Mesenchymal stem cell (in vitro differentiated cells and primary cell): ENCODE measurements at regions not wholly inside any gene's neighbourhood (a gene's known extent, or its start where the extent isn't known, plus 50 kb on each side); places are given as distances from the start of the nearest gene placed in this dataset.
A peak's percentile ranks its signal among the peaks of the same experiment; 100 is the strongest.

Experiments used
- DNase-seq: peaks from one replicate; pipeline ENCODE4 v3.0.0-alpha.2; 2013
- H2AFZ ChIP-seq: one replicate; pipeline ENCODE4 v1.6.1; 2013; ENCODE audit warnings: low read depth, mild to moderate bottlenecking, control low read depth, inconsistent platforms, low read length, moderate library complexity
- H2AK5ac ChIP-seq: 2 replicates; pipeline ENCODE4 v1.6.1; 2013; ENCODE audit warnings: low read length, moderate library complexity, mild to moderate bottlenecking, inconsistent platforms; ENCODE audit not compliant: severe bottlenecking
- H2BK120ac ChIP-seq: one replicate; pipeline ENCODE4 v1.6.1; 2013; ENCODE audit warnings: low read depth, mild to moderate bottlenecking, inconsistent platforms, low read length, moderate library complexity
- H2BK12ac ChIP-seq, 2 experiments: one replicate each; pipeline ENCODE4 v1.6.1; 2013; ENCODE audit warnings: inconsistent platforms in 2 of 2, low read length in 2 of 2, mild to moderate bottlenecking in 2 of 2, moderate library complexity in 2 of 2, control low read depth in 1 of 2
- H2BK15ac ChIP-seq: one replicate; pipeline ENCODE4 v1.6.1; 2013; ENCODE audit warnings: mild to moderate bottlenecking, low read depth, inconsistent platforms; ENCODE audit not compliant: poor library complexity, severe bottlenecking
- H2BK5ac ChIP-seq: 2 replicates; pipeline ENCODE4 v1.6.1; 2013; ENCODE audit warnings: low read depth, mild to moderate bottlenecking, low read length, control low read depth, inconsistent platforms; ENCODE audit not compliant: poor library complexity, severe bottlenecking
- H3K14ac ChIP-seq, 2 experiments: one replicate each; pipeline ENCODE4 v1.6.1; 2013; ENCODE audit warnings: inconsistent platforms in 2 of 2, low read length in 2 of 2, control low read depth in 1 of 2, mild to moderate bottlenecking in 1 of 2, moderate library complexity in 1 of 2
- H3K18ac ChIP-seq, 2 experiments: one replicate each; pipeline ENCODE4 v1.6.1; 2013; ENCODE audit warnings: inconsistent platforms in 2 of 2, low read length in 2 of 2, control low read depth in 1 of 2, low read depth in 1 of 2, mild to moderate bottlenecking in 1 of 2
- H3K23ac ChIP-seq, 2 experiments: one replicate each; pipeline ENCODE4 v1.6.1; 2013; ENCODE audit warnings: inconsistent platforms in 2 of 2, low read length in 2 of 2, mild to moderate bottlenecking in 2 of 2, moderate library complexity in 2 of 2, control low read depth in 1 of 2
- H3K27ac ChIP-seq: 2 replicates; pipeline ENCODE4 v1.5.1; 2013; ENCODE audit warnings: mild to moderate bottlenecking, moderate library complexity, low read length, control low read depth, inconsistent platforms; ENCODE audit not compliant: poor library complexity, severe bottlenecking
- H3K27me3 ChIP-seq, 2 experiments: 2 replicates each; pipeline versions ENCODE4 v1.6.1 to v1.7.0; 2013; ENCODE audit warnings: low read length in 2 of 2, mild to moderate bottlenecking in 2 of 2, moderate library complexity in 2 of 2, control low read depth in 1 of 2, inconsistent platforms in 1 of 2; ENCODE audit not compliant: control insufficient read depth in 1 of 2, insufficient read depth in 1 of 2
- H3K36me3 ChIP-seq, 2 experiments: 2 replicates each; pipeline versions ENCODE4 v1.6.1 to v1.7.0; 2013; ENCODE audit warnings: low read length in 2 of 2, control low read depth in 1 of 2, inconsistent platforms in 1 of 2, low read depth in 1 of 2, mild to moderate bottlenecking in 1 of 2; ENCODE audit not compliant: insufficient read depth in 2 of 2, control insufficient read depth in 1 of 2
- H3K4ac ChIP-seq, 2 experiments: one replicate each; pipeline ENCODE4 v1.6.1; 2013; ENCODE audit warnings: inconsistent platforms in 2 of 2, low read length in 2 of 2, mild to moderate bottlenecking in 2 of 2, moderate library complexity in 2 of 2, control low read depth in 1 of 2, low read depth in 1 of 2
- H3K4me1 ChIP-seq: 2 replicates; pipeline ENCODE4 v1.6.1; 2013; ENCODE audit warnings: low read depth, low read length, control low read depth; ENCODE audit not compliant: control insufficient read depth, insufficient read depth
- H3K4me2 ChIP-seq: 2 replicates; pipeline ENCODE4 v1.6.1; 2013; ENCODE audit warnings: low read length, mild to moderate bottlenecking, inconsistent platforms; ENCODE audit not compliant: poor library complexity, severe bottlenecking
- H3K4me3 ChIP-seq, 2 experiments: 2 replicates each; pipeline versions ENCODE4 v1.5.1 to v1.7.0; 2013; ENCODE audit warnings: low read length in 2 of 2, mild to moderate bottlenecking in 2 of 2, control low read depth in 1 of 2, low read depth in 1 of 2; ENCODE audit not compliant: insufficient read depth in 1 of 2
- H3K79me1 ChIP-seq: replicated peaks from 2 replicates; pipeline ENCODE4 v1.6.1; 2013; ENCODE audit warnings: mild to moderate bottlenecking, control low read depth, low read length, inconsistent platforms; ENCODE audit not compliant: poor library complexity, severe bottlenecking
- H3K9ac ChIP-seq: 2 replicates; pipeline ENCODE4 v1.7.0; 2013; ENCODE audit warnings: mild to moderate bottlenecking, low read length, moderate library complexity
- H3K9me3 ChIP-seq: 2 replicates; pipeline ENCODE4 v1.7.0; 2013; ENCODE audit warnings: mild to moderate bottlenecking, low read length; ENCODE audit not compliant: control insufficient read depth
- H4K8ac ChIP-seq: one replicate; pipeline ENCODE4 v1.6.1; 2013; ENCODE audit warnings: inconsistent platforms, mild to moderate bottlenecking, low read length, moderate library complexity
- H4K91ac ChIP-seq: one replicate; pipeline ENCODE4 v1.6.1; 2013; ENCODE audit warnings: mild to moderate bottlenecking, low read length, inconsistent platforms
- WGBS: methylation state at CpG from one replicate; pipeline ENCODE4 v1.1.7; 2013; ENCODE audit warnings: mixed read lengths; 5-methylcytosine and 5-hydroxymethylcytosine counted together

DNA sequence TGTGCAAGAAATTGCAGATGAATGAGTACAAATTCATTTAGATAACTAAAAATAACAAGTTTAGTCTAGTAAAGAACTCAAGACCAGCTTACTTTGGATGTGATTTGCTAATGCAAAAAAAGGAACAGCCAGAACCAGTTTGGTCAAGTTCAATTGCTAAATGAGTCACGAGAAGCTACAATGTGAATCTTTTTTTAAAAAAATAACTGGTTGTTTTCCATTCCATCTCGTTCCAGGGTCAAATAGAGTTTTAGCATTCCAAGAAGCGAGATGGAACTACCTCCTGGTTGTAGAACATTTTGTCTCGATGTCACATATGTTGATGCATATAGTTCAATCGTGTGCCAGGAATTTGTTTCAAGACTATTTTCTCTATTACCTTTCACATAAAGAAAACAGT, 65.0 kb upstream of the IKZF2 start:
- no peak overlapping the region for H3K4me2 ChIP-seq
- no peak overlapping the region for H3K4me3 ChIP-seq
- H2AK5ac ChIP-seq = no peak overlapping the region
- H3K23ac ChIP-seq = no peak overlapping the region
- H3K79me1 ChIP-seq = no peaks in the 10 kb centered on the region
- H3K14ac ChIP-seq = no peak overlapping the region
- no peak overlapping the region for H4K8ac ChIP-seq
- no peak overlapping the region for H3K27ac ChIP-seq
- DNase-seq = no peak
- no peak overlapping the region for H3K4ac ChIP-seq
- no peaks in the 10 kb centered on the region for H3K9me3 ChIP-seq
- no peak overlapping the region for H2BK120ac ChIP-seq
- no peak overlapping the region for H2BK5ac ChIP-seq
- no peaks in the 10 kb centered on the region for H3K27me3 ChIP-seq
- H3K36me3 ChIP-seq = no peaks in the 10 kb centered on the region
- H4K91ac ChIP-seq = no peak overlapping the region
- H3K4me1 ChIP-seq = no peaks in the 10 kb centered on the region
- H3K18ac ChIP-seq = no peak overlapping the region
- peak overlapping the region; percentile 61 for H3K9ac ChIP-seq
- H2BK12ac ChIP-seq = no peak overlapping the region
- no peak overlapping the region for H2BK15ac ChIP-seq
- WGBS = 83% methylated on average over 3 of the region's 5 CpGs
- H2AFZ ChIP-seq = no peak overlapping the region

DNA sequence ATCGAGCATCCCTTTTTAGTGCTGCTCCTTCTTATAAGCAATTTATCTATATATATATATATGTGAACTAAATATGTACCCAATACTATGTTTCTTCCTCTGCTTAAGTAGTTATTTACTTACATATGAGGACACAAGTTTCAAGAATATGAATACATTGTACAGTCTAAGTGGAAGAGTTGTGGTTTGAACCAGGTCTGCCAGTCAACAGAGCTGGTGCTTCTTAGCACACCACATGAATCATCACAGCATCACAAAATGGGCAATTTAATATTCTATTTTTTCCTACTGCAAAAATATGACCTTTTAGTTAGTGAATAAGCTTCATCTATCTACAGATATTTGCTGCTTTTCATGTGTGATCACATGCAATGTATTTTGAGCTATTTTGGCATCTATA, 64.4 kb upstream of the SPAG16 start:
- Histone ChIP-seq H3K4me2 (no peak overlapping the region), H2AK5ac (no peak overlapping the region)

DNA sequence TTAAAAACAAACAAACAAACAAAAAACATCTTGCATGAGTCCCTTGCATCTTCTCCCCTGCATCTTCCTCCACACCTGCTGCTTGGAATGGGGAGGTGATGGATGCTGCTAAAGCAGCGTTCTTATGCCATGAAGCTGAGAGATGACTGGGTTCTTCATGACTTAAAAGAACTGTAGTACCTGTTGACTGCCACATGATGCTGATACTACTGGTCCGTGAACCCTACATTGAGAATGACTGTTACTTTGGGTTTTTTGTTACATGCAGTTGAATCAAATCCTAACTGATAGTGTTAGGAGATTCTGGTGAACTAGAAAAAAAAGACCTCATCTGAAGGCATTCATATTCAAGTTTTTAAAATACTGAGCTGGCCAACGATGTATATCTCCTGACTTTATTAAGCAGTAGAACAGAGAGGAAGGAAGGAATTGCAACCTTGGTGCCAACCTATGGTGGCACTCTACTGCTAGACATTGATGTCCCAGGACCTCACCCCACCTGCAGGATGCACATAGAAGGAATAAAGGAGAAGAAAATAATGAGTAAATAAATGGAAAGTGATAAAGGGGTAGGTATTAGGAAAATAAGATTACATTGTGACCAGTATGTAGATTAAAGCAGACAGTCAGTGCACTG, 63.2 kb upstream of the SPAG16 start:
- no peaks in the 10 kb centered on the region for H3K27me3 ChIP-seq
- H3K27ac ChIP-seq = no peak overlapping the region
- no peak overlapping the region for H4K91ac ChIP-seq
- no peaks in the 10 kb centered on the region for H3K79me1 ChIP-seq
- H2AFZ ChIP-seq = no peak overlapping the region
- H3K18ac ChIP-seq = no peak overlapping the region
- WGBS = 98% methylated on average over 3 of the region's 3 CpGs
- no peak overlapping the region for H2AK5ac ChIP-seq
- no peak overlapping the region for H4K8ac ChIP-seq
- no peak overlapping the region for H3K4me3 ChIP-seq
- no peaks in the 10 kb centered on the region for H3K4me1 ChIP-seq
- no peak overlapping the region for H2BK15ac ChIP-seq
- H3K4ac ChIP-seq = no peak overlapping the region
- no peak overlapping the region for H2BK12ac ChIP-seq
- H3K23ac ChIP-seq = no peak overlapping the region
- H2BK5ac ChIP-seq = no peak overlapping the region
- H2BK120ac ChIP-seq = no peak overlapping the region
- no peaks in the 10 kb centered on the region for H3K9me3 ChIP-seq
- no peaks in the 10 kb centered on the region for H3K36me3 ChIP-seq
- H3K4me2 ChIP-seq = no peak overlapping the region
- no peak for DNase-seq
- no peak overlapping the region for H3K9ac ChIP-seq
- no peak overlapping the region for H3K14ac ChIP-seq

More for the DNA sequence above, 64.4 kb upstream of the SPAG16 start:
- DNase-seq = no peak
- no peaks in the 10 kb centered on the region for H3K36me3 ChIP-seq
- H3K4me3 ChIP-seq = no peak overlapping the region
- no peak overlapping the region for H2BK12ac ChIP-seq
- H2BK5ac ChIP-seq = no peak overlapping the region
- no peaks in the 10 kb centered on the region for H3K4me1 ChIP-seq
- H3K9ac ChIP-seq = no peak overlapping the region
- H2BK15ac ChIP-seq = no peak overlapping the region
- no peak overlapping the region for H3K27ac ChIP-seq
- H2AFZ ChIP-seq = no peak overlapping the region
- no peak overlapping the region for H4K8ac ChIP-seq
- no peak overlapping the region for H3K14ac ChIP-seq
- no peak overlapping the region for H3K23ac ChIP-seq
- no peak overlapping the region for H2BK120ac ChIP-seq
- H4K91ac ChIP-seq = no peak overlapping the region
- WGBS = no CpG with 5 or more reads among the region's 1 CpG
- H3K27me3 ChIP-seq = no peaks in the 10 kb centered on the region
- H3K18ac ChIP-seq = no peak overlapping the region
- H3K9me3 ChIP-seq = no peaks in the 10 kb centered on the region
- H3K4ac ChIP-seq = no peak overlapping the region
- H3K79me1 ChIP-seq = no peaks in the 10 kb centered on the region

DNA sequence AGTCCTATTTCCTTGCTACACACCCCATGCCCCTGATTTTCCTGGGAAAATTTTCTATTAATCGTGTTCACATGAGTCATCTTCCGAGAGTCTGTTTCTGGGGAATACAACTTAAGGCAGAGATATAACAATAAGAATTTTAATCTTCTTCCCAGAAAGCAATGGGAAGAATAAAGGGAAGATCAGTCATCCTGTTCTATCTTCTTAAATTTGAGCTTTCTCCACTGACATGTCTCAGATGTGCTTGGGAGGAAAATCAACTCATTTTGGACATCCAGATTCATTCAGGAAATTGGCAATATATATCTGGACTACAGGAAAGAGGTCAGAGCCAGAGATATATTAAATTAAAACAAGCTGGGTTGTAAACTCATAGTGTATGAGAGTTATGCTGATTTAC, 62.3 kb upstream of the SPAG16 start:
- Histone ChIP-seq H2BK5ac (no peak overlapping the region), H3K4me1 (no peaks in the 10 kb centered on the region), H4K91ac (no peak overlapping the region), H3K9ac (no peak overlapping the region), H3K18ac (no peak overlapping the region), H3K79me1 (no peaks in the 10 kb centered on the region), H4K8ac (no peak overlapping the region), H3K4me2 (no peak overlapping the region), H2AK5ac (no peak overlapping the region), H3K23ac (no peak overlapping the region), H3K9me3 (no peaks in the 10 kb centered on the region), H2BK15ac (no peak overlapping the region), H3K14ac (no peak overlapping the region), H3K36me3 (no peaks in the 10 kb centered on the region), H3K4me3 (no peak overlapping the region), H2BK120ac (no peak overlapping the region), H3K27me3 (no peaks in the 10 kb centered on the region), H3K27ac (no peak overlapping the region), H3K4ac (no peak overlapping the region), H2AFZ (no peak overlapping the region), H2BK12ac (no peak overlapping the region)
- no CpG with 5 or more reads among the region's 2 CpGs for WGBS
- no peak for DNase-seq
